ENCODE measurements at regions not wholly inside any gene's neighbourhood (a gene's known extent, or its start where the extent isn't known, plus 50 kb on each side); places are given as distances from the start of the nearest gene placed in this dataset.

GRCh38 chr4:26099967-26100366 is 185.9 kb downstream of the SMIM20 start:
- Histone ChIP-seq H3K27ac (ENCODE audit: low read depth in 1 of 2, low read length in 2 of 2) (no peak overlapping the region), H3K9me3 (ENCODE audit: control insufficient read depth in 4 of 4, low read length in 3 of 4) (peaks cover 0 to 7% (median under 1%) of the 10 kb centered on the region in 4 donors), H3K27me3 (ENCODE audit: control insufficient read depth in 4 of 4, insufficient read depth in 4 of 4, low read length in 3 of 4) (no peaks in the 10 kb centered on the region), H3K9ac (ENCODE audit: low read depth in 1 of 2, low read length in 2 of 2) (no peak overlapping the region), H3K4me1 (ENCODE audit: control insufficient read depth in 4 of 4, insufficient read depth in 4 of 4, low read length in 3 of 4) (no peaks in the 10 kb centered on the region), H3K36me3 (ENCODE audit: control insufficient read depth in 4 of 4, insufficient read depth in 3 of 4, low read depth in 1 of 4, low read length in 3 of 4) (no peaks in the 10 kb centered on the region), H3K4me3 (ENCODE audit: low read depth in 1 of 3, low read length in 3 of 3) (no peak overlapping the region)
- TF ChIP-seq JUND (IDR thresholded peaks at IDR 0.05) = no peak
- no peak for TF ChIP-seq NR2F2 (IDR thresholded peaks at IDR 0.05)
- TF ChIP-seq CTCF (IDR thresholded peaks at IDR 0.05; ENCODE audit: low read depth, low read length, missing input control) = no peak
- no peak for TF ChIP-seq GABPA (IDR thresholded peaks at IDR 0.05 in 1 of 2, conservative IDR thresholded peaks at IDR 0.05 in 1 of 2)
- TF ChIP-seq ZBTB33 (IDR thresholded peaks at IDR 0.05) = no peak
- DNase-seq (ENCODE audit: low spot score) = no peak

GRCh38 chr4:26101011-26101410 is 187.0 kb downstream of the SMIM20 start:
- Histone ChIP-seq H3K4me3 (ENCODE audit: low read depth in 1 of 3, low read length in 3 of 3) (no peak overlapping the region), H3K9ac (ENCODE audit: low read depth in 1 of 2, low read length in 2 of 2) (no peak overlapping the region), H3K4me1 (ENCODE audit: control insufficient read depth in 4 of 4, insufficient read depth in 4 of 4, low read length in 3 of 4) (no peaks in the 10 kb centered on the region), H3K9me3 (ENCODE audit: control insufficient read depth in 4 of 4, low read length in 3 of 4) (peaks cover 0 to 7% (median under 1%) of the 10 kb centered on the region in 4 donors), H3K27ac (ENCODE audit: low read depth in 1 of 2, low read length in 2 of 2) (no peak overlapping the region), H3K27me3 (ENCODE audit: control insufficient read depth in 4 of 4, insufficient read depth in 4 of 4, low read length in 3 of 4) (no peaks in the 10 kb centered on the region), H3K36me3 (ENCODE audit: control insufficient read depth in 4 of 4, insufficient read depth in 3 of 4, low read depth in 1 of 4, low read length in 3 of 4) (no peaks in the 10 kb centered on the region)
- 94% methylated on average over 4 of the region's 4 CpGs for WGBS
- DNase-seq (ENCODE audit: low spot score) = no peak
- TF ChIP-seq HNF4A (conservative IDR thresholded peaks at IDR 0.05) (no peak), RXRA (IDR thresholded peaks at IDR 0.05) (no peak), HNF4G (IDR thresholded peaks at IDR 0.05) (no peak), CTCF (IDR thresholded peaks at IDR 0.05; ENCODE audit: low read depth, low read length, missing input control) (no peak), GABPA (IDR thresholded peaks at IDR 0.05 in 1 of 2, conservative IDR thresholded peaks at IDR 0.05 in 1 of 2) (no peak)

- TF ChIP-seq FOXA1 (IDR thresholded peaks at IDR 0.05) (no peak), HNF4G (IDR thresholded peaks at IDR 0.05) (no peak), HNF4A (conservative IDR thresholded peaks at IDR 0.05) (no peak), MAX (IDR thresholded peaks at IDR 0.05) (no peak)
- Histone ChIP-seq H3K9ac (ENCODE audit: low read depth in 1 of 2, low read length in 2 of 2) (no peak overlapping the region), H3K4me1 (ENCODE audit: control insufficient read depth in 4 of 4, insufficient read depth in 4 of 4, low read length in 3 of 4) (no peaks in the 10 kb centered on the region), H3K27ac (ENCODE audit: low read depth in 1 of 2, low read length in 2 of 2) (no peak overlapping the region), H3K4me3 (ENCODE audit: low read depth in 1 of 3, low read length in 3 of 3) (no peak overlapping the region), H3K9me3 (ENCODE audit: control insufficient read depth in 4 of 4, low read length in 3 of 4) (peaks cover 0 to 5% (median 0%) of the 10 kb centered on the region in 4 donors), H3K36me3 (ENCODE audit: control insufficient read depth in 4 of 4, insufficient read depth in 3 of 4, low read depth in 1 of 4, low read length in 3 of 4) (no peaks in the 10 kb centered on the region), H3K27me3 (ENCODE audit: control insufficient read depth in 4 of 4, insufficient read depth in 4 of 4, low read length in 3 of 4) (no peaks in the 10 kb centered on the region)
- DNase-seq (ENCODE audit: low spot score) = no peak
- WGBS = 84% methylated on average over 3 of the region's 3 CpGs
Observed at GRCh38 chr4:26104056-26104685, 190.2 kb downstream of the SMIM20 start.

Measured in liver (tissue), 8 donors.